Ishikawa (cell line): ENCODE measurements at regions not wholly inside any gene's neighbourhood (a gene's known extent, or its start where the extent isn't known, plus 50 kb on each side); places are given as distances from the start of the nearest gene placed in this dataset.

ENCODE experiments used
- CEBPB ChIP-seq: IDR thresholded peaks from 2 replicates; pipeline ENCODE4 v1.6.1; 2012
- CREB1 ChIP-seq: IDR thresholded peaks from 2 replicates; pipeline ENCODE4 v1.6.1; 2012; ENCODE audit warnings: low read depth
- EGR1 ChIP-seq: IDR thresholded peaks from 2 replicates; pipeline ENCODE4 v1.6.1; 2012
- EP300 ChIP-seq: IDR thresholded peaks from 2 replicates; pipeline ENCODE4 v1.6.1; 2012; ENCODE audit warnings: borderline replicate concordance
- FOXM1 ChIP-seq: IDR thresholded peaks from 2 replicates; pipeline ENCODE4 v1.6.1; 2012; ENCODE audit warnings: low read depth, borderline replicate concordance
- NFIC ChIP-seq: IDR thresholded peaks from 2 replicates; pipeline ENCODE4 v1.6.1; 2012
- RAD21 ChIP-seq: IDR thresholded peaks from 2 replicates; pipeline ENCODE4 v1.6.1; 2012; ENCODE audit warnings: low read depth
- TAF1 ChIP-seq: IDR thresholded peaks from 2 replicates; pipeline ENCODE4 v1.6.1; 2012; ENCODE audit warnings: low read depth, mild to moderate bottlenecking
- TCF12 ChIP-seq: IDR thresholded peaks from 2 replicates; pipeline ENCODE4 v1.6.1; 2012; ENCODE audit warnings: low read depth
- TEAD4 ChIP-seq: IDR thresholded peaks from 2 replicates; pipeline ENCODE4 v1.6.1; 2012
- YY1 ChIP-seq: IDR thresholded peaks from 2 replicates; pipeline ENCODE4 v1.6.1; 2012; ENCODE audit warnings: low read depth
- ZBTB7A ChIP-seq: IDR thresholded peaks from 2 replicates; pipeline ENCODE4 v1.6.1; 2012; ENCODE audit warnings: low read depth
- TF ChIP-seq, protein P1 (sequence below): IDR thresholded peaks from 2 replicates; pipeline ENCODE4 v1.6.1; 2012
- TF ChIP-seq, protein P2 (sequence below): IDR thresholded peaks from 2 replicates; pipeline ENCODE4 v1.6.1; 2012; ENCODE audit warnings: low read depth, mild to moderate bottlenecking
- TF ChIP-seq, protein P3 (sequence below): IDR thresholded peaks from 2 replicates; pipeline ENCODE4 v1.6.1; 2012

DNA sequence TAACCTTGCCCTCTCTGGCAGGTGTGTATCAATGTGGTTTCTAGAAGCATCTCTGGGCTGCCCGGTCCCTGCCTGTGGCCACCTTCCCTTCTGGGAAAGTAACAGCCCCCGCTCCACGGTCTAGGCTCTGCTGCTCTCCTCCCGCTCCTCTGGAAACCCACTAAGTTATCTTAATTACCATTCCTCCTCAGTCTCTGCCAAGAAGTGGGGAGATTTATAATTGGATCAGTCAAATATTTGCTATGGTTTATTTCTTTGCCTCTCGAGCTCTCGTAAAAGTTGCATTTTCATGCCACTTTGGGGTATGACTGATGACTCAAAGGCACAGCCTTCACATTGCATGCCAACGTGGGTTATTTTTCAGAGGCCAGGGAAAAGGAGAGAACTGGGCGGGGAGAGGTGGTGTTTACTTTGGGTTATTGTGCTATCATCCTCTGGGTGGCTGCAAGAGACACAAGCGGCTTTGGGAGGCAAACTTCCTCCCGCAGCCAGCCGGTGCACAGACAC, 205.3 kb upstream of the WWC1 start:
- TF ChIP-seq, protein P1, sequence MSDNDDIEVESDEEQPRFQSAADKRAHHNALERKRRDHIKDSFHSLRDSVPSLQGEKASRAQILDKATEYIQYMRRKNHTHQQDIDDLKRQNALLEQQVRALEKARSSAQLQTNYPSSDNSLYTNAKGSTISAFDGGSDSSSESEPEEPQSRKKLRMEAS = no peak
- TF ChIP-seq TCF12 (no peak), YY1 (no peak), CREB1 (no peak)

GRCh38 chr5:168086746-168087145, 204.7 kb upstream of the WWC1 start:
- no peak for TF ChIP-seq FOXM1
- TF ChIP-seq ZBTB7A = no peak

DNA sequence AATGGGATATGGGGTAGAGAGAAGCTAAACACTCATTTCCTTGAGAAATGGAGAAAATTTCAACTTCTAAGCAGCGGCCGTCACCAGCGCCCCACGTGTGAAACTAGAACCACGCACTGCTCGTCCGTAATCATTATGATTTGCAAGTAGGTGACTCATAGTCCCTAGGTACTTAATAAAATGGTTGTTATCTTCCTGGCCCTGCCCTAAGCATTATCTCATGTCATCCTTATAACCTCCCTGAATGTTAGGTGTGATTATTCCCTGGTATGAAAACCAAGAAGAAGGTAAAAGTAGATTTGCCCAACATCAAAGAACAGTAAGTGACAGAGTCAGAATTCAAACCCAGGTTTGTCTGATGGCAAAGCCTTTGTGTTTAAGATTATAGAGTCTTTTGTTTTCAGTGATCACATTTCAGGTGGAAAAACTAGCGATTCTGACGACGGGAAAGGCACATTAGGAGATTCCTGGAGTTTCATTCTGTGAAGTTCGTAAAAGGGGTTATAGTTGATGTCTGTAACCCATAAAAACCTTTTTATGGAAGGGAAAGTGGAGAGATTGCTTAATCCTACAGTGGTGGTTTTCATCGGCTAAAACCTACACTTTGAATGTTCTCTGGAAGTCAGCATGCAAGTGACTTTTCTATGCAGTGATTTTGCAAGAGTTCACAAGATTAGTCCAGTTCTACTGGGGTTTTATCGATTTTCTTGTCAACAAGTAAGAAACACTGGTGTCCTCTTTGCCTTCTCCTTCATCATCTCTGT, 202.9 kb upstream of the WWC1 start:
- TF ChIP-seq CEBPB (no peak), TCF12 (no peak), TAF1 (no peak), NFIC (no peak), EP300 (no peak), RAD21 (no peak), YY1 (no peak), TEAD4 (no peak), FOXM1 (no peak), ZBTB7A (no peak), EGR1 (no peak), CREB1 (no peak)
- TF ChIP-seq, protein P1 = no peak
- TF ChIP-seq, protein P2, sequence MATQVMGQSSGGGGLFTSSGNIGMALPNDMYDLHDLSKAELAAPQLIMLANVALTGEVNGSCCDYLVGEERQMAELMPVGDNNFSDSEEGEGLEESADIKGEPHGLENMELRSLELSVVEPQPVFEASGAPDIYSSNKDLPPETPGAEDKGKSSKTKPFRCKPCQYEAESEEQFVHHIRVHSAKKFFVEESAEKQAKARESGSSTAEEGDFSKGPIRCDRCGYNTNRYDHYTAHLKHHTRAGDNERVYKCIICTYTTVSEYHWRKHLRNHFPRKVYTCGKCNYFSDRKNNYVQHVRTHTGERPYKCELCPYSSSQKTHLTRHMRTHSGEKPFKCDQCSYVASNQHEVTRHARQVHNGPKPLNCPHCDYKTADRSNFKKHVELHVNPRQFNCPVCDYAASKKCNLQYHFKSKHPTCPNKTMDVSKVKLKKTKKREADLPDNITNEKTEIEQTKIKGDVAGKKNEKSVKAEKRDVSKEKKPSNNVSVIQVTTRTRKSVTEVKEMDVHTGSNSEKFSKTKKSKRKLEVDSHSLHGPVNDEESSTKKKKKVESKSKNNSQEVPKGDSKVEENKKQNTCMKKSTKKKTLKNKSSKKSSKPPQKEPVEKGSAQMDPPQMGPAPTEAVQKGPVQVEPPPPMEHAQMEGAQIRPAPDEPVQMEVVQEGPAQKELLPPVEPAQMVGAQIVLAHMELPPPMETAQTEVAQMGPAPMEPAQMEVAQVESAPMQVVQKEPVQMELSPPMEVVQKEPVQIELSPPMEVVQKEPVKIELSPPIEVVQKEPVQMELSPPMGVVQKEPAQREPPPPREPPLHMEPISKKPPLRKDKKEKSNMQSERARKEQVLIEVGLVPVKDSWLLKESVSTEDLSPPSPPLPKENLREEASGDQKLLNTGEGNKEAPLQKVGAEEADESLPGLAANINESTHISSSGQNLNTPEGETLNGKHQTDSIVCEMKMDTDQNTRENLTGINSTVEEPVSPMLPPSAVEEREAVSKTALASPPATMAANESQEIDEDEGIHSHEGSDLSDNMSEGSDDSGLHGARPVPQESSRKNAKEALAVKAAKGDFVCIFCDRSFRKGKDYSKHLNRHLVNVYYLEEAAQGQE = no peak
- TF ChIP-seq, protein P3, sequence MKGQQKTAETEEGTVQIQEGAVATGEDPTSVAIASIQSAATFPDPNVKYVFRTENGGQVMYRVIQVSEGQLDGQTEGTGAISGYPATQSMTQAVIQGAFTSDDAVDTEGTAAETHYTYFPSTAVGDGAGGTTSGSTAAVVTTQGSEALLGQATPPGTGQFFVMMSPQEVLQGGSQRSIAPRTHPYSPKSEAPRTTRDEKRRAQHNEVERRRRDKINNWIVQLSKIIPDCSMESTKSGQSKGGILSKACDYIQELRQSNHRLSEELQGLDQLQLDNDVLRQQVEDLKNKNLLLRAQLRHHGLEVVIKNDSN = no peak

DNA sequence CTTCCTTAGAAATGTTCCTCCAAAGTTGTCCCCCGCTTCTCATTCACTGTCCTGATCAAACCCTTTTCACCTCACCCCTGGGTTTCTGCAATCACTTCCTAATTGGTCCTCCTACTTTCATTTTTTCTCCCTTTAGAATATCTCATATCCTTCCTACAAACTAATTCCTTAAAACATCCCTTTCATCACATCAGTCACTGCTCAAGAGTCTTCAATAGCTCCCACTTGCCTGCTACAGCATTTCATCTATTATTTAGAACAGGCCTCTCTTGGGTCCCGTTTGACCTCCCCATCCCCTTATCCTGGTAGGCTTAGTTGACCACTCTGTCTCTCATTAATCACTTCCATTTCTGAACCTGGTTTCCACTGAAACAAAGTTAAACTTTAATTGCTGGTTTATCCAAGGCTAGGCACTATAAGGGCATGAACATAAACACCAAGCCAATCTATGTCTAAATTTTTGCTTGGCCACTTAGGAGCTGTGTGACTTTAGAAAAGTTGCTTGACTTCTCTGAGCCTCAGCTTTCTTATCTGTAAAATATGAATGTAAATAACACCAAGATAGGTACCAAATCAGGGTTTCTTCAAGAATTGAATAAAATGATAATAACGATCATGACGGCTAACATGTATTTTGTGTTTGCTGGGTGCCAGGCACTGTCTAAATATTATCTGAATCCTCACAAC, 202.1 kb upstream of the WWC1 start:
- TF ChIP-seq YY1 (no peak), NFIC (no peak), TEAD4 (no peak), TAF1 (no peak), EGR1 (no peak), CREB1 (no peak), EP300 (no peak), TCF12 (no peak), ZBTB7A (no peak), CEBPB (no peak), FOXM1 (no peak), RAD21 (no peak)
- TF ChIP-seq, protein P2 = no peak
- TF ChIP-seq, protein P3 = no peak
- TF ChIP-seq, protein P1 = no peak

GRCh38 chr5:168092209-168093185, 198.9 kb upstream of the WWC1 start:
- TF ChIP-seq, protein P2 = no peak
- TF ChIP-seq NFIC (no peak), YY1 (no peak), CREB1 (no peak), RAD21 (no peak), TCF12 (no peak), FOXM1 (no peak)
